Stimulated activated CD4-positive, alpha-beta T cell treated with anti-CD3 and anti-CD28 coated beads, TNF-alpha, amount 100 ng/mL, for 4 hours (primary cell): ENCODE measurements at regions not wholly inside any gene's neighbourhood (a gene's known extent, or its start where the extent isn't known, plus 50 kb on each side); places are given as distances from the start of the nearest gene placed in this dataset.
A peak's percentile ranks its signal among the peaks of the same experiment; 100 is the strongest.

Experiments used
- DNase-seq, 3 experiments: peaks; one replicate each; pipeline ENCODE4 v3.0.0-alpha.2; 2020; ENCODE audit warnings: low read depth in 3 of 3

- no peak for DNase-seq
Observed at GRCh38 chr6:137690034-137690433, 177.0 kb upstream of the TNFAIP3 start.

DNA sequence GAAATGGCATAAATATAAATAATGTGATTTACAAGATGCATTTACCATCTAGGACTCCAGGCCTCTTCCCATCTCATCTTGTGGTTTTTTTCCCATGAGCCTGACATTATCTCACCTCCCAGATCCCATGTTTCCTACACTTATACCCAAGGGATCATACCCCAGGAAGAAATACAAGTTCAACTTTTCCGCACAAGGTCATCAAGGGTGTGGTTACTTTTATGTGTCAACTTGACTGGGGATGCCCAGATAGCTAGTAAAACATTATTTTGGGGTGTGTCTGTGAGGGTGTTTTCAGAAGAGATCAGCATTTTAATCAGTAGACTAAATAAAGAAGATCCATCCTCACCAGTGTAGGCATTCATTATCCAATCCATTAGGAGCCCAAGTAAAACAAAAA, 176.3 kb upstream of the TNFAIP3 start:
- no peak for DNase-seq

DNA sequence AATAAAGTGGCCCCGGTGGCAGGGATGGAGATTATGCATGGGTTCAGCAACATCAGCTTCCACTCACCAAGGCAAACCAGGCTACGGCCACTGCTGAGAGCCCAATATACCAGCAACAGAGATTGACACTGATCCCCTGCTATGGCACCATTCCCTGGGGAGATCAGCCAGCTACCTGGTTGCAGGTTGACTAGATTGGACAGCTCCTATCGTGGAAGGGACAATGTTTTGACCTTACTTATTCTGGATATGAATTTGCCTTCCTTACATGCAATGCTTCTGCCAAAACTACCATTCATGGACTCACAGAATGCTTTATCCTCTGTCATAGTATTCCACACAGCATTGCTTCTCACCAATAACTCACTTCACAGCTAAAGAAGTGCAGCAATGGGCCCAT, 174.8 kb upstream of the TNFAIP3 start:
- no peak for DNase-seq

DNA sequence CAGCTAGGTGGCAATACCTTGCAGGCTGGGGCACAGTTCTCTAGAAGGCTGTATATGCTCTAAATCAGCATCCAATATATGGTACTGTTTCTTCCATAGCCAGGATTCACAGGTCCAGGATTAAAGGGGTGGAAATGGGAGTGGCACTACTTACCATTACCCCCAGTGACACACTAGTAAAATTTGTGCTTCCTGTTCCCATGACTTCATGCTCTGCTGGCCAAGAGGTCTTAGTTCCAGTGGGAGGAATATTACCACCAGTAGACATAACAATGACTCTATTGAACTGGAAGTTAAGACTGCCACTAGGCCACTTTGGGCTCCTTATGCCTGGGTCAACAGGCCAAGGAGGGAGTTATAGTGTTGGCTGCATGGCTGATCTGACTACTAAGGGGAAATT, 174.3 kb upstream of the TNFAIP3 start:
- no peak for DNase-seq

GRCh38 chr6:137693711-137694110, 173.3 kb upstream of the TNFAIP3 start:
- DNase-seq: no peak

DNA sequence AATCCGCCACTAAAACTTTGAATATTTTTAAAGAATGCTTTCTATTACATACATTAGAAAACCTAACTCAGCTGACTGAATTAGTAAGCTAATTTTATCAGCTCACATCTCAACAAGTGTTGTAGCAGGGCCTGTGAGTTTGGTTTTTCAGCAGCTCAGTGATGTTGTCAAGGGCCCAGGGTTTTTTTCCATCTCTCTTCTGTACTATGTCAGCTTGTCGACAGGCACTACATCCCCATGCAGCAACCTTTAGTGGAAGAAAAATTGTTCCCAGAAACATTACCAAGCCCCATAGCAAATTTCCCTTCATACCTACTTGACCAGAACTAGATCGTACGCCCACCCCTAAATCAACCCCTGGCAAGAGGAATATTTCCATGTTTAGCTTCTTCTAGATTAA, 170.3 kb upstream of the TNFAIP3 start:
- DNase-seq: no peak

GRCh38 chr6:137697267-137697938, 169.7 kb upstream of the TNFAIP3 start:
- no peak for DNase-seq

DNA sequence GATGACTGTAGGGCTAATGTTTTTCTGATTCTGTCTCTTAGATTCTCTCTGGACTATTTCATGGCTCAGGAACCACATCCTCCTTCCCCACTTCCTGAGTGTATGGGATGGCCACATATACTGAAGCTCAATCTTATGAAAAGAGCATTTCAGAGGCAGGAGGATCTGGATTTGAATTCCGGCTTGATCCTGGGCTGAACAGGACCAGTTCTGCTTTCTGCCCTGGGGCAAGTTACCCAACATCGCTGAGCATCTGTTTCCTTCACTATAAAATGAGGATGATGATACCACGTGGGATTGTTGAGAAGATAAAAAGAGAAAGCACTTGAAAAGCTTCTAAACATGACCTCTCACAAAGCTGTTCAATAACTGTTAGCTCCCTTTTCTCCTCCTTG, 168.4 kb upstream of the TNFAIP3 start:
- no peak for DNase-seq

DNA sequence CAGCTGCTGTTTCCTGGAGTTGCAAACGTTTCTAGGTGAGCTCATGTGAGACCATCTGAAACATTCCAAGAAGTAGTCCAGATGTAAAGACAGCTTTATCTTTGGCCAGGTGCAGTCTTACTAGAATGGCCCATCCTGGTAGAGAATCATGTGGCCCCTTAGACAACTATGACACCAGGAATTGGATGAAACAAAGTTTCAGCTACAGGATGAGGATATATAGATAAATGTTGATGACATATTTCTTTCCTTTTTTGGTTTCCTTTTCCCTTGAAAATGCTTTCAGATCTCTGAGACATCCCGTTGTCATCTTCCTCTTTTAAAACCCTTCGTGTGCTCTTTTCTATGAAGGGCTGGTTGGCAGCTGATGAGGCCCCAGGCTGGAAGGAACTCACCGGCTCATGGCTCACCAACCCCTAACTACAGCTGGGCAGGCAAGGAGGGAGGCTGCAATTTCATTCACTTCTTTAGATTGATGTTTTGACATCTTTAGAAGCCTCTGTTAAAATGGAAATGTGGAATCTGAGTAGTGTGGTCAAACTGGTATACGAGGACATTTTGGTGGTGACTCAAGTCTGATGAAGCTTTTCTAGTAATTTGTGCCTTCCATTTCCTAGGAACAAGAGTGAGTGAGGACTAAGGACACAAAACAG, 167.9 kb upstream of the TNFAIP3 start:
- no peak for DNase-seq

DNA sequence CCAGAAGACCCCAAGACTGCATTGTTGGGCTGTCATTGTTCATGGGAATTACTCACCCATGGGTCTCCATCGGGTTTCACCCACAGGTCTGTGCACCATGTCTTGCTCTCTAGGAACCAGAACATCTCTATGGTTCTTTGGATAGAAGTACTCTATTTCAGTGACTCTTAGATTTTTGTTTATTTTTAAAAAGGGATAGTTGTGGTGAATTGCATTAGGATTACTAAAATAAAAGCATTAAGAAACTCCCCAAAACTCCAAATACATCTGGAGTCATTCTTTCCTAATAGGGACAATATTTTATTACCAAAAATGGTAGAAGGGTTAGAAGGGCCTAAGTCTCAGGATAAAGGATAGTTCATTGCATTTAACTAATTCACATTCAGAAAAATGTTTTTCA, 166.9 kb upstream of the TNFAIP3 start:
- DNase-seq: no peak

DNA sequence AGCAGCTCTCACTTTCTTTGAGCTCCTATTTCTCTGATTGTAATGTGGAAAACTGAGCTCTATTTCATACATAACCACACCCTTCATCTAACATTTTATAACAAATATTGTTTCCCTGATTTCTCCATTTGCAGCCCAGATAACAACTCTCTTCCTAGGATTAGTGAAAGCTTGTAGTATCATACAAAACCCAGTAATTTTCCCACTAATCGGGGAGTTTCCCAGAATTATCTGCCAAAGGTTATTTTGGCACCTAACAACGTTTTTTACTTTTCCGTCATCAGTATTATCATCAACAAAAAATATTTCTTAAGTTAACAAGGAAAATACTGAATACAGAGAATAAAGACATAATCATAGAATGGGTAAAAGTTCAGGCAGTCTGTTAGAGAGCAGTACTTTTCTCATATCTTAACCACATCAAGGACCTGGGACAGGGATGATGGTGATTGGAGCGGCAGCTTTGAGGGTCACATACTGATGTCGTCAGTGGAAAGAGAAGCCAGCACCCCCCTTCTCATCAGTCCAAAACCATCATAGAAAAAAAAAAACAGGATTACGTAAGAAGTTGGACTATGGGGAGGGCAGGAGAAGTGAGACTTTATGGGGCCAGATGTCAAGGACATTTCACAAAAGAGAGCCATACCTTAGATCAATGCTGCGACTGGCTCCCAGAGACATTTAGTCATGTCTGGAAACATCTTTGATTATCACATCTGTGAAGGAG, 166.1 kb upstream of the TNFAIP3 start:
- no peak for DNase-seq

GRCh38 chr6:137701942-137702341, 165.1 kb upstream of the TNFAIP3 start:
- no peak for DNase-seq

DNA sequence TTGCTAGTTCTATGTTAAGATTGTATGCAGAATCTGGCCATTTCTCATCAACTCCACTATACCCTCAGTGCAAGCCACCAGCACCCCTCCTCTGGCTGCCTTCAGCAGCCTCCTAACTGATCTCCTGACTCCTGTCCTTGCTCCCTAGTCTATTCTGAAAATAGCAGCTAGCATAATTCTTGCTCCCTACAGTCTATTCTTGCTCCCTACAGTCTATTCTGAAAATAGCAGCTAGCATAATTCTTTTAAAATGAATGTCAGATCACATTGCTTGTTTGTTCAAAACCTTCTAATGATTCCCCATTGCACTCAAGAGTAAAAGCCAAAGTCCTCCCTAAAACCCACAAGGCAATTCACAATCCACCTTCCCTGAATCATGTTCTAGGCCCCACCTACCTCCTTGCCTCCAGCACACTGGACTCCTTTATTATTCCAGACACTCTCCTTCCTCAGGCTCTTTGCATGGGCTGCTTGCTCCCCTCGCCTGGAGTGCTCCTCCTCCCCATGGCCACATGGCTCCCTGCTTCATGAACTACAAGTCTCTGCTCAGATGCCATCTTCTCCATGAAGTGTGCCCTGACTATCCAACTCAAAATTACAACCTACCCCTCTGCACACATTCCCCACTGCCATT, 164.2 kb upstream of the TNFAIP3 start:
- DNase-seq: no peak

DNA sequence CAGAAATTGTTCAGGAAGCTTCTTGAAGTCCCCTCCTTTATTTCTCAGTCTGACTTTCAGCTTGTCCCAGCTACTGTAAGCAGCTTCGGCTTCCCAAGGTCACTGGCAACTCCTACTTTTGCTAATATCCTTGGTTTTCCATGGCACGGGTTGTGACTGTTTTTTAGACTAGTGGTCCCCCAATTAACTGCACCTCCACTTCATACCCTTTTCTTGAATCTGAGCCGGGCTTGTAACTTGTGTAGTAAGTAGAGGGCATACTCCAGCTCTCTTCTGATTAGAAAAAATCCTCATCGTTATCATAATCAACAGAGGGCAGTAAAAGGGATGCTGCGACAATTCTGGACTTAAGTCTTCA, 162.3 kb upstream of the TNFAIP3 start:
- DNase-seq: no peak

- DNase-seq: peak; percentile 44 to 55 (median 45)
Observed at GRCh38 chr6:137705160-137706082, 161.6 kb upstream of the TNFAIP3 start.

- no peak for DNase-seq
Observed at GRCh38 chr6:137706083-137706750, 160.8 kb upstream of the TNFAIP3 start.

- no peak for DNase-seq
Observed at GRCh38 chr6:137707038-137707589, 159.9 kb upstream of the TNFAIP3 start.

DNA sequence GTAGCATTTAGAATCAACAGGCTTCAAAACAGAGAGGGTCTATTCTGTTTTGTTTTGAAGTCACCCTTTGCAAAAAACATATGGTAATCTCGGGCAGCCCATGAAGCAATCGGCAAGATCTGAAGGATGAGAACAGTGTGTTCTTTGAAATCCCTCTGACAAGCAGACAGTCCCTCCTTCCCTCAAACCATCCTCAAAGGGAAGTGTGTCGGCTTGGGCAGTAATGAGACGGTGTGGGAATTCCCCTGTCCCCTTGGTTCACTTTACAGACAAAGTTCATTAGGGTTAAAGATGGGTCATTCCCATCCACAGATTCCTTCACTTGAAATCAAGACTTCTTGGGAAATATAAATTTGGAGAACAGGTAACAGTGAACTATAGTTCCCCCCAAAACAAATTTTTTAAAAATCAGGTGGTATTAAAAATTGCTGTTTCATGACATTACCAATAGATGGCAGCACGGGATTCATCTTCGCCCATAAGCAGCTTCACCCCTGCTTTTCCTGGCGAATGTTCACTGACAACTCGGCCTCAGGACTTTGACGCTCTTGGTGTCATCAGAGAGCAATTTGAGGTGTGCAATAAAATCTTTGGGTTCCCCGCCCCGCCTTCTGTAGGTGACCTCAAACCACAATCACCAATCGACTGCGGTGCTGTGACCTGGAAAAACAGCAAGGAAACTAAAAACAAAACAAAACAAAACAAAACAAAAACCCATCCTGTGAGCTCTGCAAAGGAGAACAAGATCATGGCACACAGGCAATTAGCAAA, 159.3 kb upstream of the TNFAIP3 start:
- DNase-seq: peak; percentile 20 to 63 (median 30)

- no peak for DNase-seq
Observed at GRCh38 chr6:137708481-137708880, 158.6 kb upstream of the TNFAIP3 start.
